ENCODE measurements at regions not wholly inside any gene's neighbourhood (a gene's known extent, or its start where the extent isn't known, plus 50 kb on each side); places are given as distances from the start of the nearest gene placed in this dataset.

GRCh38 chr4:83923341-83923740 is 387.4 kb downstream of the GPAT3 start:
- TF ChIP-seq CTCF (conservative IDR thresholded peaks at IDR 0.05; ENCODE audit: low read depth) = no peak
- ChIA-PET CTCF (no interaction called here), POLR2A (ENCODE audit: low non-redundant PET) (no interaction called here)
- H3K27ac ChIP-seq = no peak overlapping the region
- no peak for DNase-seq (ENCODE audit: low spot score)

GRCh38 chr4:83922402-83922801 is 386.5 kb downstream of the GPAT3 start:
- no peak for TF ChIP-seq CTCF (conservative IDR thresholded peaks at IDR 0.05; ENCODE audit: low read depth)
- CTCF ChIA-PET = no interaction called here
- POLR2A ChIA-PET (ENCODE audit: low non-redundant PET) = no interaction called here
- DNase-seq (ENCODE audit: low spot score) = no peak
- no peak overlapping the region for H3K27ac ChIP-seq

DNA sequence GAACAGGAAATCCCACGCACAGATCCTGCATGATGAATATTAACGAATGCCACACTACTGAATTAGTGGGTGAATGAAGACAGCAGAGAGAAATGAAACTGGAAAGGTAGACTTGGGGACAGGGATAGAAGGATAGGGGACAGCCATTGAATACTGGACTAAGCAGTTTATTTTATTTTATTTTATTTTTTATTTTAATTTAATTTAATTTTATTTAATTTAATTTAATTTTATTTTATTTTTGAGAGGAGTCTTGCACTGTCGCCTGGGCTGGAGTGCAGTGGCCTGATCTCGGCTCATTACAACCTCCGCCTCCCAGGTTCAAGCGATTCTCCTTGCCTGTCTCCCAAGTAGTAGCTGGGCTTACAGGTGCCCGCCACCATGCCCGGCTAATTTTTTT is 385.2 kb downstream of the GPAT3 start:
- DNase-seq (ENCODE audit: low spot score) = no peak
- no peak for TF ChIP-seq CTCF (conservative IDR thresholded peaks at IDR 0.05; ENCODE audit: low read depth)
- CTCF ChIA-PET = no interaction called here
- H3K27ac ChIP-seq = no peak overlapping the region
- POLR2A ChIA-PET (ENCODE audit: low non-redundant PET) = no interaction called here

DNA sequence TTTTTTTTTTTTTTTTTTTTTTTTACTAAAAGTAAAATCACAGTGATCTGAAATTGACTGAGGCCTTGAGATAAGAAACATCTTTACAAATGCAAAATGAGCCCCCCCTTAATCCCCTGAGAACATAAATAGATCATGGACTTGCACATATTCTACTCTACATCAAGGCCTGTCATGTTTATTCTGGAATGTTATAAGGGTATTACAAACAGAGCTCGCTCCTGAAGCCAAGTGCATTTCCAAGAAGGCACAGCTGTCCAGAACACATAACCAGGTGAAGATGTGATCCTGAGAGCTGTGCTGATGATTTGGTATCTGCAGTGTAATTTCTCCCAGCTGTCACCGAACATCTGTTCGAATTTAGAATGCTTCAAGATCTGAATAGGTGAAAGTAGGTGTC is 384.5 kb downstream of the GPAT3 start:
- POLR2A ChIA-PET (ENCODE audit: low non-redundant PET) = no interaction called here
- H3K27ac ChIP-seq = no peak overlapping the region
- TF ChIP-seq CTCF (conservative IDR thresholded peaks at IDR 0.05; ENCODE audit: low read depth) = no peak
- CTCF ChIA-PET = no interaction called here
- DNase-seq (ENCODE audit: low spot score) = no peak

GRCh38 chr4:83917572-83917971 is 381.7 kb downstream of the GPAT3 start:
- ChIA-PET CTCF (no interaction called here), POLR2A (ENCODE audit: low non-redundant PET) (no interaction called here)
- H3K27ac ChIP-seq = no peak overlapping the region
- TF ChIP-seq CTCF (conservative IDR thresholded peaks at IDR 0.05; ENCODE audit: low read depth) = no peak
- no peak for DNase-seq (ENCODE audit: low spot score)

DNA sequence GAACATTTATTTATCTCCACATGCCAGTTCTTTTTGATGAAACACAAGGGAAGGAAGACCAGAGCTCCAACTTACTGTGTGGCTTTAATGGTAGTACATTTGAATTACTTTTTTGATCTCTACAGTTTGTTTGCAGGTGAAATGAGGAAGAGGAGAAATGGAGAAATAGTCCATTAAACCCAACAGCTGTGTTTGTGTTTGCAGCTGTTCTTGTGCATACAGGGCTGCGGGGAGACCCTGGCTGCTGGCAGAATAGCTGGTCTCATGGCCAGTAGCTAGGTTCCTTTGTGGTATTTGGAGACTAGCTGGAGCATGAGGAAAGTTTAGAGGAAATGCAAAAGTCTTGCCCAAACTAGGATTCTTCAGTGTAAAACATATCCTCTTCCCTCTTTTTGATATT is 374.8 kb downstream of the GPAT3 start:
- no peak for TF ChIP-seq CTCF (conservative IDR thresholded peaks at IDR 0.05; ENCODE audit: low read depth)
- ChIA-PET POLR2A (ENCODE audit: low non-redundant PET) (no interaction called here), CTCF (no interaction called here)
- DNase-seq (ENCODE audit: low spot score) = no peak
- no peak overlapping the region for H3K27ac ChIP-seq

GRCh38 chr4:83906561-83906960 is 370.7 kb downstream of the GPAT3 start:
- CTCF ChIA-PET = no interaction called here
- H3K27ac ChIP-seq = no peak overlapping the region
- TF ChIP-seq CTCF (conservative IDR thresholded peaks at IDR 0.05; ENCODE audit: low read depth) = no peak
- POLR2A ChIA-PET (ENCODE audit: low non-redundant PET) = no interaction called here
- DNase-seq (ENCODE audit: low spot score) = no peak
